GM19351 (cell line): ENCODE measurements at regions not wholly inside any gene's neighbourhood (a gene's known extent, or its start where the extent isn't known, plus 50 kb on each side); places are given as distances from the start of the nearest gene placed in this dataset.

Experiments used
- ATAC-seq: cut with Tn5 transposase; IDR thresholded peaks from one replicate; pipeline ENCODE4 v1.9.1; 2021; ENCODE audit warnings: mild to moderate bottlenecking, moderate library complexity; ENCODE audit not compliant: unreplicated experiment

- ATAC-seq, result no peak
Observed at GRCh38 chr15:96565266-96565665, 234.8 kb downstream of the NR2F2 start.

- no peak for ATAC-seq
Observed at GRCh38 chr15:96574782-96575181, 244.3 kb downstream of the NR2F2 start.

GRCh38 chr15:96576596-96576995, 246.1 kb downstream of the NR2F2 start:
- ATAC-seq, result no peak

- no peak for ATAC-seq
Observed at GRCh38 chr15:96578393-96578792, 247.9 kb downstream of the NR2F2 start.

GRCh38 chr15:96581371-96581770, 250.9 kb downstream of the NR2F2 start:
- no peak for ATAC-seq

- ATAC-seq, result no peak
Observed at GRCh38 chr15:96582473-96582872, 252.0 kb downstream of the NR2F2 start.

GRCh38 chr15:96583671-96584070, 253.2 kb downstream of the NR2F2 start:
- no peak for ATAC-seq

- no peak for ATAC-seq
Observed at GRCh38 chr15:96585484-96586386, 255.2 kb downstream of the NR2F2 start.

- ATAC-seq, result no peak
Observed at GRCh38 chr15:96586901-96587300, 256.4 kb downstream of the NR2F2 start.

- ATAC-seq, result no peak
Observed at GRCh38 chr15:96589864-96590263, 259.4 kb downstream of the NR2F2 start.

GRCh38 chr15:96593735-96594134, 263.2 kb downstream of the NR2F2 start:
- ATAC-seq, result no peak

- ATAC-seq, result no peak
Observed at GRCh38 chr15:96595951-96596350, 265.5 kb downstream of the NR2F2 start.

- ATAC-seq, result no peak
Observed at GRCh38 chr15:96598514-96598913, 268.0 kb downstream of the NR2F2 start.

GRCh38 chr15:96599268-96599667, 268.8 kb downstream of the NR2F2 start:
- ATAC-seq, result no peak

- no peak for ATAC-seq
Observed at GRCh38 chr15:96600350-96600749, 269.9 kb downstream of the NR2F2 start.

- ATAC-seq, result no peak
Observed at GRCh38 chr15:96606617-96607016, 276.1 kb downstream of the NR2F2 start.

- no peak for ATAC-seq
Observed at GRCh38 chr15:96610757-96611156, 280.3 kb downstream of the NR2F2 start.

- no peak for ATAC-seq
Observed at GRCh38 chr15:96612917-96613316, 282.4 kb downstream of the NR2F2 start.

GRCh38 chr15:96619174-96619573, 288.7 kb downstream of the NR2F2 start:
- no peak for ATAC-seq

- no peak for ATAC-seq
Observed at GRCh38 chr15:96622714-96623113, 292.2 kb downstream of the NR2F2 start.

- ATAC-seq, result no peak
Observed at GRCh38 chr15:96625256-96625655, 294.8 kb downstream of the NR2F2 start.

- no peak for ATAC-seq
Observed at GRCh38 chr15:96627031-96627568, 296.6 kb downstream of the NR2F2 start.
